Pancreas (tissue), 10 donors: ENCODE measurements at regions not wholly inside any gene's neighbourhood (a gene's known extent, or its start where the extent isn't known, plus 50 kb on each side); places are given as distances from the start of the nearest gene placed in this dataset.

Experiments used
- ATAC-seq, 4 donors: fragments of 200-7000 bp; cut with Tn5 transposase; one replicate each; pipeline versions ENCODE4 v1.8.0 to v1.9.1; 2020; ENCODE audit warnings: mild to moderate bottlenecking in 4 of 4, moderate library complexity in 4 of 4
- DNase-seq, 6 donors: peaks; one replicate each; pipeline ENCODE4 v3.0.0-alpha.2; 2020
- FAIRE-seq: peaks from 2 replicates; lab custom pipeline; 2012; peaks lifted over from hg19 to GRCh38; lab: Jason Lieb, UNC
- H3K27ac ChIP-seq, 4 donors: fragments of 200-600 bp; sonication (generic); 1 replicate in 3 of 4; 2 replicates in 1 of 4; pipeline versions ENCODE4 v1.5.0 to v1.8.0; 2020
- H3K27me3 ChIP-seq, 4 donors: fragments of 200-600 bp; one replicate each; pipeline ENCODE4 v1.8.0; 2021
- H3K36me3 ChIP-seq, 3 donors: fragments of 200-600 bp; sonication (generic) in 1 of 3; one replicate each; pipeline versions ENCODE4 v1.5.0 to v1.8.0; 2020 to 2021
- H3K4me1 ChIP-seq, 3 donors: fragments of 200-600 bp; one replicate each; pipeline ENCODE4 v1.8.0; 2021
- H3K4me3 ChIP-seq, 4 donors: fragments of 200-600 bp; sonication (generic) in 2 of 4; one replicate each; pipeline versions ENCODE4 v1.5.0 to v1.8.0; 2020 to 2021
- H3K9me3 ChIP-seq, 4 donors: fragments of 200-600 bp; one replicate each; pipeline ENCODE4 v1.8.0; 2021
- WGBS, 2 donors: extraction: QIAGEN DNeasy Blood & Tissue Kit; methylation state at CpG; one replicate each; pipeline ENCODE4 v1.1.7; 2013; 5-methylcytosine and 5-hydroxymethylcytosine counted together
- intact Hi-C, 3 donors: fragments of 100-400 bp; cut with DNase I; formaldehyde crosslinking; loops; one replicate each; pipeline versions ENCODE4 v1.11.1 to v1.14.2; 2022
- TF ChIP-seq, protein P1 (sequence below), 4 donors: fragments of 200-600 bp; sonication (generic) in 3 of 4; IDR thresholded peaks; one replicate each; pipeline versions ENCODE4 v1.5.0 to v1.8.0; 2021; ENCODE audit warnings: antibody characterized with exemption in 4 of 4
- donor health status: healthy with polysubstance abuse.
- donor health status: DM: no; HTN: no; CAD: no; lungs with moderate emphysema.
- donor health status: DM: no; HTN: no; CAD: no.
- donor health status: control.
- donor health status: control.
- donor health status: Bipolar disorder and iron deficiency.
- donor health status: DM: yes; HTN: yes; CAD: no.
- donor health status: DM: no; HTN: no; CAD: no.
- donor health status: DM: no; HTN: no; CAD: no.
- donor health status: DM: yes; HTN: yes; CAD: no.

DNA sequence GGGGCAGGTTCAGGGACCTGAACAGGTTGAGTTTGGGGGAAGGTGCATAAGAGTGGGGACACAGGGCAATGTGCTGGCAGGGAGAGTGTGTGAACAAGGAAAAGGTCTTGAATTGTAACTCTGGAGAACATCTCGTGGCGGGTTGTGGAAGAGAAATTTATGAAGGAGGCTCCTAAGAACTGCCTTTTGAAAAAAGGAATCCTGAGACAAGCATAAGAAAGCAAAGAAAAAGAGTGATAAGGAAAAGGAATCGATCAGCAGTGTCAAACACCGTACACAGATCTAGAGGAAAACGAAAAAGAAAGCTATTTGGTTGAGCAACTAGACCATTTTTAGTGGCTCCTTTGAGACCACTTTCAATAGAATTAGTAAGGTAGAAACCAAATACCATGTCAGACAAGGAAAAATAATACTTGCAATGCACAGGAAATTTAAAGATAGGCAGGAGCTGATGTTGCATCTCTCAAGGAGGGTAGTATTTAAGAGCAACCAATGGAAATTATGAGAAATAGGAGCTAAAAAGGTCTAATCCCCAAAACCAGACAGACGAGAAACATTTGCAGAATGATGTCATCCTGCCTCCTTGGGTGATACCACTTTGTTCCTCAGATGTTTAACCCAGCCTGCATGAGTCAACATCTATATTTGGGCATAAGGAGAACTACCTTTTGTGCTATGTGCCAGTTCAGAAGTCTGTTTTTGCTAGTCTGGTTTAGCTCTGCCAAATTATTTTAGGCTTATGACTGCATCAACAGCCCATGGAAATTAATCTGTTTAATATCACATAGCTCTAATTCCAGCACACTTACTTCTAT is 64.5 kb upstream of the STK38L start:
- H3K4me1 ChIP-seq: peaks cover 0 to 24% (median 0%) of the 10 kb centered on the region in 3 donors
- H3K9me3 ChIP-seq: no peaks in the 10 kb centered on the region
- WGBS, 2 donors: 65 to 72% methylated on average over 6 of the region's 6 CpGs
- H3K27me3 ChIP-seq: no peaks in the 10 kb centered on the region
- ATAC-seq: peak; percentile 86 to 96 (median 92)
- DNase-seq: peak in 3 of 6 donors; percentile 11 to 56 (median 27)
- no peak overlapping the region for H3K4me3 ChIP-seq
- no peaks in the 10 kb centered on the region for H3K36me3 ChIP-seq
- FAIRE-seq: peak; percentile 95
- intact Hi-C loops: no loop called here
- peak overlapping the region in 2 of 4 donors; percentile 62 to 72 for H3K27ac ChIP-seq
- TF ChIP-seq, protein P1, sequence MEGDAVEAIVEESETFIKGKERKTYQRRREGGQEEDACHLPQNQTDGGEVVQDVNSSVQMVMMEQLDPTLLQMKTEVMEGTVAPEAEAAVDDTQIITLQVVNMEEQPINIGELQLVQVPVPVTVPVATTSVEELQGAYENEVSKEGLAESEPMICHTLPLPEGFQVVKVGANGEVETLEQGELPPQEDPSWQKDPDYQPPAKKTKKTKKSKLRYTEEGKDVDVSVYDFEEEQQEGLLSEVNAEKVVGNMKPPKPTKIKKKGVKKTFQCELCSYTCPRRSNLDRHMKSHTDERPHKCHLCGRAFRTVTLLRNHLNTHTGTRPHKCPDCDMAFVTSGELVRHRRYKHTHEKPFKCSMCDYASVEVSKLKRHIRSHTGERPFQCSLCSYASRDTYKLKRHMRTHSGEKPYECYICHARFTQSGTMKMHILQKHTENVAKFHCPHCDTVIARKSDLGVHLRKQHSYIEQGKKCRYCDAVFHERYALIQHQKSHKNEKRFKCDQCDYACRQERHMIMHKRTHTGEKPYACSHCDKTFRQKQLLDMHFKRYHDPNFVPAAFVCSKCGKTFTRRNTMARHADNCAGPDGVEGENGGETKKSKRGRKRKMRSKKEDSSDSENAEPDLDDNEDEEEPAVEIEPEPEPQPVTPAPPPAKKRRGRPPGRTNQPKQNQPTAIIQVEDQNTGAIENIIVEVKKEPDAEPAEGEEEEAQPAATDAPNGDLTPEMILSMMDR (IDR thresholded peaks at IDR 0.05): no peak

GRCh38 chr12:27180906-27181505 is 63.1 kb upstream of the STK38L start:
- no peaks in the 10 kb centered on the region for H3K9me3 ChIP-seq
- H3K27me3 ChIP-seq: no peaks in the 10 kb centered on the region
- H3K4me3 ChIP-seq: no peak overlapping the region
- ATAC-seq (no peak), FAIRE-seq (no peak), DNase-seq (no peak)
- no peaks in the 10 kb centered on the region for H3K36me3 ChIP-seq
- peaks cover 0 to 24% (median 0%) of the 10 kb centered on the region in 3 donors for H3K4me1 ChIP-seq
- TF ChIP-seq, protein P1 (IDR thresholded peaks at IDR 0.05): no peak
- intact Hi-C loops: no loop called here
- 87 to 92% methylated on average over 3 of the region's 3 CpGs for WGBS, 2 donors
- peak overlapping the region in 1 of 4 donors; percentile 62 for H3K27ac ChIP-seq

DNA sequence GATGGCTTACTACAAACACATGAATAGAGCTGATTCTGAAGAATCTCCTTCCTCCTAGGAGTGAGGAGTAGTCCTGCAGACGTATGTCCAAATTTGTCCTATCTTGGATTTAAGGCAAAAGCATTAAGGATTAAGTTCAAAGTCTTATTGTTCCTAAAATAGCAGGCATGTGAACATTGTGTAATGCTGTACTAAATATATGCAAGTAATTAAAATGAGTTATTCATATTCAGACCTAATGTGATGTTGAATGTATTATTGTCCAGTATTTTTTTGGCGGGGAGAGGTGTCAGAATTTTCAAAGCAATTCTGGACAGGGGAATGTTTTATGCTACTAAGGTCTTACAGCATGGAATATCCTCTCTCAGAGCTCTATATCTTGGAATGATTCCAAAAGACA is 60.7 kb upstream of the STK38L start:
- H3K4me3 ChIP-seq: no peak overlapping the region
- TF ChIP-seq, protein P1 (IDR thresholded peaks at IDR 0.05): no peak
- DNase-seq (no peak), FAIRE-seq (no peak), ATAC-seq (no peak)
- no peak overlapping the region for H3K27ac ChIP-seq
- no peaks in the 10 kb centered on the region for H3K27me3 ChIP-seq
- intact Hi-C loops: no loop called here
- H3K36me3 ChIP-seq: no peaks in the 10 kb centered on the region
- WGBS, 2 donors: 45 to 46% methylated on average over 2 of the region's 2 CpGs
- H3K9me3 ChIP-seq: no peaks in the 10 kb centered on the region
- H3K4me1 ChIP-seq: peaks cover 0 to 18% (median 0%) of the 10 kb centered on the region in 3 donors

GRCh38 chr12:27185234-27186021 is 58.7 kb upstream of the STK38L start:
- 72 to 84% methylated on average over 4 of the region's 4 CpGs for WGBS, 2 donors
- intact Hi-C loops: no loop called here

More at GRCh38 chr12:27185234-27186021, 58.7 kb upstream of the STK38L start:
- Histone ChIP-seq H3K9me3 (no peaks in the 10 kb centered on the region), H3K27me3 (no peaks in the 10 kb centered on the region), H3K36me3 (no peaks in the 10 kb centered on the region), H3K4me3 (no peak overlapping the region), H3K27ac (no peak overlapping the region), H3K4me1 (peaks cover 0 to 3% (median 0%) of the 10 kb centered on the region in 3 donors)
- ATAC-seq (peak in 2 of 4 donors; percentile 25 to 46), FAIRE-seq (no peak), DNase-seq (no peak)
- TF ChIP-seq, protein P1 (IDR thresholded peaks at IDR 0.05): no peak
